ENCODE measurements at regions not wholly inside any gene's neighbourhood (a gene's known extent, or its start where the extent isn't known, plus 50 kb on each side); places are given as distances from the start of the nearest gene placed in this dataset.

DNA sequence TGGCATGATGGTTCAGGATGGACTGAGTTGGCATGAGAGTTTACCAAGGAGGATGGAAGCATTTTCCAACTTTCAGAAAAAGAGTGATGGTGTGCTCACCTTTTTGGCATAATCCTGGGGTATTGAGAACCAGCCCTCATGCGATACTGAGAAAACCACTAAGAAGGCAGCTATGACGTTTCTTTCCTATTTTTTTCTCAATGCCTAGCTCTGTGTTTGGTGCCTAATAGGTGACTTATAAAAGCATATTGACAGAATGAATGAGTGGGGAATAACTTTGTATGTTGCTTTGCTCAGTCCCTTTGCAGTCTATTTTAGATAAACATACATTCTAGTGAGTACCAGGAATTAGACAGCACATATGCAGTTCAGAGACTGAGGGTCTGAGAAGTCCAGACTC, 816.3 kb downstream of the DHX35 start:
- 73 to 77% (median 75%) methylated on average over 2 of the region's 2 CpGs for whole genome bisulfite sequencing, 3 donors
- intact Hi-C loops (cut with DNase I): no loop called here
- no peak for DNase-seq
- no peak overlapping the region for H3K27ac ChIP-seq
- H3K4me3 ChIP-seq: no peak overlapping the region
- H3K27me3 ChIP-seq: no peaks in the 10 kb centered on the region
- TF ChIP-seq, protein P1, sequence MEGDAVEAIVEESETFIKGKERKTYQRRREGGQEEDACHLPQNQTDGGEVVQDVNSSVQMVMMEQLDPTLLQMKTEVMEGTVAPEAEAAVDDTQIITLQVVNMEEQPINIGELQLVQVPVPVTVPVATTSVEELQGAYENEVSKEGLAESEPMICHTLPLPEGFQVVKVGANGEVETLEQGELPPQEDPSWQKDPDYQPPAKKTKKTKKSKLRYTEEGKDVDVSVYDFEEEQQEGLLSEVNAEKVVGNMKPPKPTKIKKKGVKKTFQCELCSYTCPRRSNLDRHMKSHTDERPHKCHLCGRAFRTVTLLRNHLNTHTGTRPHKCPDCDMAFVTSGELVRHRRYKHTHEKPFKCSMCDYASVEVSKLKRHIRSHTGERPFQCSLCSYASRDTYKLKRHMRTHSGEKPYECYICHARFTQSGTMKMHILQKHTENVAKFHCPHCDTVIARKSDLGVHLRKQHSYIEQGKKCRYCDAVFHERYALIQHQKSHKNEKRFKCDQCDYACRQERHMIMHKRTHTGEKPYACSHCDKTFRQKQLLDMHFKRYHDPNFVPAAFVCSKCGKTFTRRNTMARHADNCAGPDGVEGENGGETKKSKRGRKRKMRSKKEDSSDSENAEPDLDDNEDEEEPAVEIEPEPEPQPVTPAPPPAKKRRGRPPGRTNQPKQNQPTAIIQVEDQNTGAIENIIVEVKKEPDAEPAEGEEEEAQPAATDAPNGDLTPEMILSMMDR (IDR thresholded peaks at IDR 0.05): no peak
- TF ChIP-seq EP300 (IDR thresholded peaks at IDR 0.05) (no peak), POLR2A (IDR thresholded peaks at IDR 0.05) (no peak)
- no peaks in the 10 kb centered on the region for H3K4me1 ChIP-seq (ENCODE audit: insufficient read depth)
- no peaks in the 10 kb centered on the region for H3K36me3 ChIP-seq
- H3K9me3 ChIP-seq: no peaks in the 10 kb centered on the region

DNA sequence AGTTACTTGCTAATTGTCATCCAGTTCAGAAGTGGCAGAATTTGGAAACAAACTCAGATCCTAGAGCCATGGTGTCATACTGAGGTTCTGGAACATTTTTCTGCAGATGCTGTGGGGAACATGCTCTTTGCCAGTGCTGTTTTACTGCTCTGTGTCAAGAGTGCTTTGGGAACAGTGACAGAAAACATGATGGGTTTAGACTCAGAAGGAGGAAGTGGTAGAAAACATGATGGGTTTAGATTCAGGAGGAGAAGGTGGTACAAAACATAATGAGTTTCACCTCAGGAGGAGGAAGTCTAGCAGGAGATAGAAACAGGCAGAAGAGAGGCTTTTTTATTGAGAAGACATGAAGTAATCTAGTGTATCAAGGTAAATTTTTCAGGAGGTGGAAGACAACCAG, 815.5 kb downstream of the DHX35 start:
- H3K4me3 ChIP-seq: no peak overlapping the region
- H3K9me3 ChIP-seq: no peaks in the 10 kb centered on the region
- H3K36me3 ChIP-seq: no peaks in the 10 kb centered on the region
- no peak overlapping the region for H3K27ac ChIP-seq
- no peak for DNase-seq
- intact Hi-C loops (cut with DNase I): no loop called here
- TF ChIP-seq, protein P1 (IDR thresholded peaks at IDR 0.05): no peak
- TF ChIP-seq POLR2A (IDR thresholded peaks at IDR 0.05) (no peak), EP300 (IDR thresholded peaks at IDR 0.05) (no peak)
- no peaks in the 10 kb centered on the region for H3K4me1 ChIP-seq (ENCODE audit: insufficient read depth)
- H3K27me3 ChIP-seq: no peaks in the 10 kb centered on the region

DNA sequence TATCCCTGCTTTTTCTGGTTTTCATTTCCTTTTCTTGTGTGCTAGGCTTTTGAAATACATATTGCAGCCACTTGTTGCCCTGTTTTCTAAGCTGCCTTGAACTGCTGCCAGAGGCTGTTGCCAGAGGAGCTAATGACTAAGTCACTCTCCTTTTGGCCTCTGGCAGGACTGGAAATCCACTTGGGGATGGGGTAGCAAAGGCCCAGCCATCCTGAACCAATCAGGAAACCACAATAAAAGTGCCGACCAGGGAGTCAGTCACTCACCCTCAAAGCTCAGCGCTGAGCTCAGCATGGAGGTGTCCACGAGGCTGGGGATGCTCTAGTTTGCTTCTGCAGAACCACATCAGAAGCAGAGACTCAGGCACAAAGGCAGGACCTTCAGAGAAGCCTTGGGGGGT, 813.0 kb downstream of the DHX35 start:
- WGBS, 3 donors: 7 to 19% (median 8%) methylated on average over 3 of the region's 3 CpGs
- Histone ChIP-seq H3K27ac (no peak overlapping the region), H3K4me3 (no peak overlapping the region), H3K36me3 (no peaks in the 10 kb centered on the region), H3K27me3 (no peaks in the 10 kb centered on the region), H3K9me3 (no peaks in the 10 kb centered on the region), H3K4me1 (ENCODE audit: insufficient read depth) (no peaks in the 10 kb centered on the region)
- DNase-seq: peak in 3 of 5 donors; percentile 16 to 41 (median 34)
- TF ChIP-seq EP300 (IDR thresholded peaks at IDR 0.05): no peak
- intact Hi-C loops (cut with DNase I): no loop called here

DNA sequence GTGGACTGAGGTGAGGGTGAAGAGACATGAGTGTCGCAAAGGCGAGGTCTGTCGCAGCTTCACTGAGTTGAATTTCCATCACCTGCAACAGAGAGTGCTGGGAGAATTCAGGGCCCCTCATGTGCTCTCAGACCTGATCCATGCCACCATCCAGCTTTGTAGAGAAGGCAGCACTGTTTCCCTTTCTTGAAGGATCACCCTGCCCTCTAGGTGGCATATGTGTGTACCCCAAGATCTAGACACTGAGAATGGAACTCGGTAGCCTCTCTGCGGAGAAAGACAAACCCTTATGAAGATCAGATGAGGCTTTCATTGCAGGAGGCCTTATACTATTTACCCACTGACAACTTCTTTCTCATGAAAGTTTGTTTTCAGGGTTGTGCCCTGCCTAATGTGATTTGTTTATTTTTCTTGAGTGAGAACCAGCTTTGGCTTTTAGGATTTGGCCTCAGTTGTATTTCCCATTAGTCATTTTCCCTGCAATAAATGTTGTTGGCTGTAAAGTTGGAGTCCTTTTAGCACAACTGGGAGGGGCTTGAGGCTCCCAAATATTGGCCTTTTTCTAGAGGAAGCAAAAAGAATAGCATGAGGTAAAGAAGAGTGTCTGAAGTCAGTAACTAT, 811.3 kb downstream of the DHX35 start:
- Histone ChIP-seq H3K27me3 (no peaks in the 10 kb centered on the region), H3K9me3 (no peaks in the 10 kb centered on the region), H3K36me3 (no peaks in the 10 kb centered on the region), H3K4me3 (no peak overlapping the region), H3K4me1 (ENCODE audit: insufficient read depth) (no peaks in the 10 kb centered on the region), H3K27ac (no peak overlapping the region)
- 88 to 97% (median 96%) methylated on average over 5 of the region's 5 CpGs for WGBS, 3 donors
- TF ChIP-seq, protein P1 (IDR thresholded peaks at IDR 0.05): no peak
- TF ChIP-seq POLR2A (IDR thresholded peaks at IDR 0.05) (no peak), EP300 (IDR thresholded peaks at IDR 0.05) (no peak)
- DNase-seq: no peak
- intact Hi-C loops (cut with DNase I): no loop called here

DNA sequence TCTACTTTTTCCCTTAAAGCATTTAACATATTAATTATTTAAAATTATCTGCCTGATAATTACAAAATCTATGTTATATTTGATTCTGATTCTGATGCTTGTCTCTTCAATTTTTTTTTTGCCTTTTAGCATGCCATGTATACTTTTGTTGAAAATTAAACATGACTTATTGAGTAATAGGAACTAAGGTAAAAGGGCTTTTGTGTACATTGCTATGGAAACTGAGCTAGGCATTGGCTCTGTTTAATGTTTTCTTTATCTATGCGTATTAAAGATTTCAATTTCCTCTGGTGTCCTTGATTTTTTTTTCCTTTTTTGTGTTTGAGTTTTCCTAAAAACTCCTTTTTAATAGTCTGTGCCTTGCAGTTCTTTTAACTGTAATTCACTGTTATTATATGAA, 805.2 kb downstream of the DHX35 start:
- WGBS, 3 donors: 38 to 67% (median 41%) methylated on average over 1 of the region's 1 CpG
- H3K27ac ChIP-seq: no peak overlapping the region
- intact Hi-C loops (cut with DNase I): no loop called here
- H3K4me1 ChIP-seq (ENCODE audit: insufficient read depth): no peaks in the 10 kb centered on the region
- H3K4me3 ChIP-seq: no peak overlapping the region
- H3K36me3 ChIP-seq: no peaks in the 10 kb centered on the region
- no peak for TF ChIP-seq EP300 (IDR thresholded peaks at IDR 0.05)
- TF ChIP-seq POLR2A (IDR thresholded peaks at IDR 0.05): no peak
- TF ChIP-seq, protein P1 (IDR thresholded peaks at IDR 0.05): no peak
- H3K9me3 ChIP-seq: no peaks in the 10 kb centered on the region
- DNase-seq: no peak
- H3K27me3 ChIP-seq: no peaks in the 10 kb centered on the region

Data from ovary (tissue), 7 donors.